Body of pancreas (tissue), 4 donors: ENCODE measurements at regions not wholly inside any gene's neighbourhood (a gene's known extent, or its start where the extent isn't known, plus 50 kb on each side); places are given as distances from the start of the nearest gene placed in this dataset.

Experiments used
- CTCF ChIP-seq, 7 experiments: fragments of 450-650 bp in 4 of 7; fragments of 200-600 bp in 3 of 7; sonication (generic) in 3 of 7; IDR thresholded peaks; one replicate each; pipeline ENCODE4 v1.5.1; 2016 to 2019; ENCODE audit warnings: antibody characterized with exemption in 7 of 7
- POLR2A ChIP-seq, 3 donors: fragments of 450-650 bp; IDR thresholded peaks; one replicate each; pipeline ENCODE4 v1.6.1; 2016; ENCODE audit warnings: antibody characterized with exemption in 3 of 3, mild to moderate bottlenecking in 2 of 3

GRCh38 chr6:104638841-104639290 lies 220.9 kb downstream of the HACE1 start:
- TF ChIP-seq CTCF (IDR thresholded peaks at IDR 0.05): no peak
- TF ChIP-seq POLR2A (IDR thresholded peaks at IDR 0.05): no peak
